ENCODE measurements at regions not wholly inside any gene's neighbourhood (a gene's known extent, or its start where the extent isn't known, plus 50 kb on each side); places are given as distances from the start of the nearest gene placed in this dataset.

DNA sequence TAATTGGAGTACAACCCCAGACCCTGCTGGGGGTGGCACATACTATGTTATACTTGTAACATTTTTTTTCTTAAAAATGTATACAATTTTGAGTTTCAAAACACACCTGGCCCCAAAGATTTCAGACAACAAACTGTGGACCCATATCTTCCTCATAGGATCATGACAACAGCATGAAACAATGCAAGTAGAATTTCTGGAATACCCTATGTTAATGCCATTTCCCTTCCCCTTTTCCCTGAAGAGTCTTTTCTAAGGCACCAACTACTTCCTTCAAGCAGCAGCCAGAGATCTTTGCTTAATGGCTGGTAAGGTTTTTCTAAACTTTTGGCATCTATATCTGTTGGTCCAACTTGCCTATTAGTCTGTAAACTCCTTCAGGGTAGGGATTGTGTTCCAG lies 99.9 kb upstream of the SERBP1 start:
- TF ChIP-seq, protein P1, sequence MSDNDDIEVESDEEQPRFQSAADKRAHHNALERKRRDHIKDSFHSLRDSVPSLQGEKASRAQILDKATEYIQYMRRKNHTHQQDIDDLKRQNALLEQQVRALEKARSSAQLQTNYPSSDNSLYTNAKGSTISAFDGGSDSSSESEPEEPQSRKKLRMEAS (CRISPR knock-in tag; IDR thresholded peaks at IDR 0.05): no peak
- TF ChIP-seq USF2 (CRISPR knock-in tag; IDR thresholded peaks at IDR 0.05) (no peak), ZNF219 (CRISPR knock-in tag; IDR thresholded peaks at IDR 0.05; ENCODE audit: borderline replicate concordance) (no peak), CREB1 (CRISPR knock-in tag; IDR thresholded peaks at IDR 0.05) (no peak), ATF2 (CRISPR knock-in tag; IDR thresholded peaks at IDR 0.05; ENCODE audit: borderline replicate concordance, low read depth) (no peak)
- TF ChIP-seq, protein P2, sequence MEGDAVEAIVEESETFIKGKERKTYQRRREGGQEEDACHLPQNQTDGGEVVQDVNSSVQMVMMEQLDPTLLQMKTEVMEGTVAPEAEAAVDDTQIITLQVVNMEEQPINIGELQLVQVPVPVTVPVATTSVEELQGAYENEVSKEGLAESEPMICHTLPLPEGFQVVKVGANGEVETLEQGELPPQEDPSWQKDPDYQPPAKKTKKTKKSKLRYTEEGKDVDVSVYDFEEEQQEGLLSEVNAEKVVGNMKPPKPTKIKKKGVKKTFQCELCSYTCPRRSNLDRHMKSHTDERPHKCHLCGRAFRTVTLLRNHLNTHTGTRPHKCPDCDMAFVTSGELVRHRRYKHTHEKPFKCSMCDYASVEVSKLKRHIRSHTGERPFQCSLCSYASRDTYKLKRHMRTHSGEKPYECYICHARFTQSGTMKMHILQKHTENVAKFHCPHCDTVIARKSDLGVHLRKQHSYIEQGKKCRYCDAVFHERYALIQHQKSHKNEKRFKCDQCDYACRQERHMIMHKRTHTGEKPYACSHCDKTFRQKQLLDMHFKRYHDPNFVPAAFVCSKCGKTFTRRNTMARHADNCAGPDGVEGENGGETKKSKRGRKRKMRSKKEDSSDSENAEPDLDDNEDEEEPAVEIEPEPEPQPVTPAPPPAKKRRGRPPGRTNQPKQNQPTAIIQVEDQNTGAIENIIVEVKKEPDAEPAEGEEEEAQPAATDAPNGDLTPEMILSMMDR (IDR thresholded peaks at IDR 0.05): no peak
